GM12878 (cell line): ENCODE measurements at regions not wholly inside any gene's neighbourhood (a gene's known extent, or its start where the extent isn't known, plus 50 kb on each side); places are given as distances from the start of the nearest gene placed in this dataset.

Experiments used
- ATAC-seq: fragments of 200-7000 bp; cut with Tn5 transposase; 3 replicates; pipeline ENCODE4 v1.9.1; 2020; ENCODE audit warnings: mild to moderate bottlenecking, moderate library complexity
- BruUV-seq: library from RNA; stranded (reverse); fragments of 400-500 nt; replicated peaks from 2 replicates; lab custom pipeline; 2021; lab: Mats Ljungman, UMichigan
- CTCF ChIA-PET: fragments of 300-600 bp; sonication (Branson Sonifier 250); formaldehyde crosslinking; extraction: SDS; loops from one replicate; lab custom pipeline; 2021; ENCODE audit warnings: inconsistent platforms; lab: Yijun Ruan, JAX
- POLR2A ChIA-PET: fragments of 350-600 bp; formaldehyde crosslinking; extraction: SDS; loops from one replicate; lab custom pipeline; 2021; ENCODE audit warnings: inconsistent platforms; lab: Charles Lee
- RAD21 ChIA-PET: fragments of 300-600 bp; sonication (Branson Sonifier 250); formaldehyde crosslinking; loops from one replicate; lab custom pipeline; 2023; ENCODE audit warnings: antibody characterized with exemption; ENCODE audit not compliant: unreplicated experiment; lab: Charles Lee
- SMC1A ChIA-PET: fragments of 300-600 bp; sonication (Branson Sonifier 250); formaldehyde crosslinking; loops from one replicate; lab custom pipeline; 2023; ENCODE audit not compliant: unreplicated experiment, uncharacterized antibody; lab: Charles Lee
- DNase-seq: peaks from one replicate; pipeline ENCODE4 v3.0.0-alpha.2; 2011; ENCODE audit warnings: low read depth, low spot score
- FAIRE-seq: peaks from 3 replicates; lab custom pipeline; 2011; peaks lifted over from hg19 to GRCh38; lab: Jason Lieb, UNC
- H2AFZ ChIP-seq: 2 replicates; pipeline ENCODE4 v1.6.0; 2011; ENCODE audit warnings: low read depth, low read length, control low read depth; ENCODE audit not compliant: control insufficient read depth
- H3K27ac ChIP-seq: 2 replicates; pipeline ENCODE4 v1.5.1; 2011; ENCODE audit warnings: control low read depth; ENCODE audit not compliant: control insufficient read depth, insufficient read depth
- H3K27me3 ChIP-seq, 2 experiments: replicated peaks in 1 of 2; 2 replicates each; pipeline versions ENCODE4 v1.6.0 to v1.6.1; 2011; ENCODE audit warnings: low read length in 1 of 2; ENCODE audit not compliant: control insufficient read depth in 2 of 2, insufficient read depth in 2 of 2
- H3K36me3 ChIP-seq, 2 experiments: 2 replicates each; pipeline ENCODE4 v1.5.1; 2011; ENCODE audit warnings: low read length in 1 of 2; ENCODE audit not compliant: control insufficient read depth in 2 of 2, insufficient read depth in 2 of 2
- H3K4me1 ChIP-seq: 2 replicates; pipeline ENCODE4 v1.6.1; 2011; ENCODE audit warnings: mild to moderate bottlenecking, low read length, moderate library complexity, mixed read lengths; ENCODE audit not compliant: control insufficient read depth, insufficient read depth
- H3K4me2 ChIP-seq: 2 replicates; pipeline ENCODE4 v1.6.0; 2011; ENCODE audit warnings: control low read depth; ENCODE audit not compliant: control insufficient read depth, insufficient read depth
- H3K4me3 ChIP-seq: fragments of 200-600 bp; sonication (generic); 2 replicates; pipeline ENCODE4 v1.5.1; 2016
- H3K79me2 ChIP-seq: 2 replicates; pipeline ENCODE4 v1.6.0; 2011; ENCODE audit warnings: low read length; ENCODE audit not compliant: control insufficient read depth, insufficient read depth
- H3K9ac ChIP-seq: 2 replicates; pipeline ENCODE4 v1.8.0; 2011; ENCODE audit warnings: low read length, control low read depth, mixed read lengths; ENCODE audit not compliant: control insufficient read depth, insufficient read depth
- H3K9me3 ChIP-seq: replicated peaks from 3 replicates; pipeline ENCODE4 v1.5.1; 2011; ENCODE audit warnings: mild to moderate bottlenecking, low read length; ENCODE audit not compliant: control insufficient read depth, insufficient read depth
- H4K20me1 ChIP-seq: 2 replicates; pipeline ENCODE4 v1.6.0; 2011; ENCODE audit not compliant: control insufficient read depth, insufficient read depth
- CBX5 ChIP-seq: sonication (generic); IDR thresholded peaks from 2 replicates; pipeline ENCODE4 v1.6.1; 2016; ENCODE audit warnings: low read depth, moderate library complexity, mild to moderate bottlenecking, inconsistent platforms
- EED ChIP-seq: sonication (generic); IDR thresholded peaks from 2 replicates; pipeline ENCODE4 v1.6.1; 2016; ENCODE audit warnings: antibody characterized with exemption, low read depth
- JUNB ChIP-seq: IDR thresholded peaks from 2 replicates; pipeline ENCODE4 v1.6.1; 2016; ENCODE audit warnings: antibody characterized with exemption, mild to moderate bottlenecking
- KLF5 ChIP-seq: fragments of 450-650 bp; IDR thresholded peaks from 2 replicates; pipeline ENCODE4 v1.6.1; 2014; ENCODE audit warnings: mild to moderate bottlenecking; ENCODE audit not compliant: partially characterized antibody
- NFIC ChIP-seq: IDR thresholded peaks from 2 replicates; pipeline ENCODE4 v1.6.1; 2012; ENCODE audit warnings: low read depth, mild to moderate bottlenecking, inconsistent platforms, low read length, moderate library complexity
- RCOR1 ChIP-seq: conservative IDR thresholded peaks from 2 replicates; pipeline ENCODE4 v1.6.1; 2012; ENCODE audit warnings: low read depth, low read length, improper control_type of control experiment
- RFX5 ChIP-seq: IDR thresholded peaks from 2 replicates; pipeline ENCODE4 v1.6.1; 2011; ENCODE audit warnings: low read depth, low read length, improper control_type of control experiment
- SIN3A ChIP-seq: IDR thresholded peaks from 2 replicates; pipeline ENCODE4 v1.6.1; 2012; ENCODE audit warnings: low read depth, low read length, improper control_type of control experiment
- TCF12 ChIP-seq: IDR thresholded peaks from 2 replicates; pipeline ENCODE4 v1.6.1; 2011; ENCODE audit warnings: low read depth, mild to moderate bottlenecking, low read length
- ZNF274 ChIP-seq: IDR thresholded peaks from one replicate; pipeline ENCODE4 v1.8.0; 2011; ENCODE audit not compliant: insufficient read length, insufficient read depth
- WGBS: methylation state at CpG from one replicate; pipeline ENCODE4 v1.1.6; 2016; ENCODE audit warnings: low lambda C conversion rate; ENCODE audit not compliant: insufficient replicate concordance, insufficient coverage; ENCODE audit errors: missing lambda C conversion rate; 5-methylcytosine and 5-hydroxymethylcytosine counted together
- in situ Hi-C: fragments of 300-500 bp; cut with MboI; formaldehyde crosslinking; loops from 9 replicates; pipeline ENCODE4 v1.14.3; 2018; ENCODE audit warnings: mixed read lengths
- intact Hi-C: fragments of 100-400 bp; cut with micrococcal nuclease; formaldehyde crosslinking; loops from one replicate; pipeline ENCODE4 v1.14.2; 2022; ENCODE audit not compliant: unreplicated experiment
- TF ChIP-seq, protein P1 (sequence below), 3 experiments: IDR thresholded peaks in 2 of 3; conservative IDR thresholded peaks in 1 of 3; 2 replicates each; pipeline ENCODE4 v1.5.1; 2011; ENCODE audit warnings: low read depth in 3 of 3, low read length in 3 of 3, mild to moderate bottlenecking in 3 of 3, control low read depth in 2 of 3, moderate library complexity in 2 of 3, inconsistent platforms in 1 of 3, mixed read lengths in 1 of 3; ENCODE audit not compliant: control insufficient read depth in 2 of 3, insufficient read depth in 1 of 3; ENCODE audit errors: extremely low read depth in 1 of 3
- TF ChIP-seq, protein P2 (sequence below): IDR thresholded peaks from 2 replicates; pipeline ENCODE4 v1.6.1; 2012; ENCODE audit warnings: low read length, inconsistent platforms

DNA sequence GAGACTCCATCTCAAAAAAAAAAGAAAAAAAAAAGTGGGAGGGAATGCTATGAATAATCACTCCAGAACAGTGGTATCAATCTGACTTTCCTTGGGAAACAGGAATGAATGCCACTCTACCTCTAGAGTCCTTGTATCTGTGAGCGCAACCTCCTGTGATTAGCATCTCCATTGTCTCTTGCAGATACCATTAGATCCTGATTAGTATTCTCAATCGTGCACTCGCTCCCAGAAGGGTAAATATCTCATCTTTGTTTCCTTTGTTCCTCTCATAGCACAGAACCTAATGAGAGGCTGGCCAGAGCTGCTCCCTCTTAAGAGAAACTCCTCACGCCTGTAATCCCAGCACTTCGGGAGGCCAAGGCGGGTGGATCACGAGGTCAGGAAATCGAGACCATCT is 184.4 kb upstream of the KCNK2 start:
- POLR2A ChIA-PET, result no interaction called here
- RAD21 ChIA-PET, result no interaction called here
- DNase-seq (no peak), ATAC-seq (no peak), FAIRE-seq (no peak)
- Histone ChIP-seq H2AFZ (no peak overlapping the region), H4K20me1 (no peaks in the 10 kb centered on the region), H3K9ac (no peak overlapping the region), H3K36me3 (no peaks in the 10 kb centered on the region), H3K27ac (no peak overlapping the region), H3K4me3 (no peak overlapping the region), H3K79me2 (no peaks in the 10 kb centered on the region), H3K9me3 (no peaks in the 10 kb centered on the region), H3K4me1 (no peaks in the 10 kb centered on the region), H3K4me2 (no peak overlapping the region), H3K27me3 (no peaks in the 10 kb centered on the region)
- 44% methylated on average over 8 of the region's 8 CpGs for WGBS
- SMC1A ChIA-PET, result interaction anchor here (2.0 kb wide), 1 partner anchor 22 kb away, joined by 5 read pairs; no protein-coding TSS in a partner anchor
- intact Hi-C loops (no loop called here), in situ Hi-C loops (no loop called here)
- TF ChIP-seq RFX5, result no peak
- CTCF ChIA-PET, result no interaction called here
- no TSS peak for BruUV-seq

- intact Hi-C loops, result no loop called here
- Histone ChIP-seq H2AFZ (no peak overlapping the region), H3K27me3 (no peaks in the 10 kb centered on the region), H3K9ac (no peak overlapping the region), H3K79me2 (no peaks in the 10 kb centered on the region), H3K4me3 (no peak overlapping the region), H4K20me1 (no peaks in the 10 kb centered on the region), H3K36me3 (no peaks in the 10 kb centered on the region), H3K27ac (no peak overlapping the region), H3K4me1 (no peaks in the 10 kb centered on the region), H3K4me2 (no peak overlapping the region), H3K9me3 (no peaks in the 10 kb centered on the region)
- in situ Hi-C loops, result no loop called here
- ChIA-PET SMC1A (interaction anchor here (2.0 kb wide), 1 partner anchor 23 kb away, joined by 5 read pairs; no protein-coding TSS in a partner anchor), CTCF (no interaction called here), RAD21 (no interaction called here), POLR2A (no interaction called here)
- FAIRE-seq, result no peak
- ATAC-seq, result no peak
- no peak for DNase-seq
- no peak for TF ChIP-seq EED
- TF ChIP-seq SIN3A, result no peak
- TF ChIP-seq, protein P1, sequence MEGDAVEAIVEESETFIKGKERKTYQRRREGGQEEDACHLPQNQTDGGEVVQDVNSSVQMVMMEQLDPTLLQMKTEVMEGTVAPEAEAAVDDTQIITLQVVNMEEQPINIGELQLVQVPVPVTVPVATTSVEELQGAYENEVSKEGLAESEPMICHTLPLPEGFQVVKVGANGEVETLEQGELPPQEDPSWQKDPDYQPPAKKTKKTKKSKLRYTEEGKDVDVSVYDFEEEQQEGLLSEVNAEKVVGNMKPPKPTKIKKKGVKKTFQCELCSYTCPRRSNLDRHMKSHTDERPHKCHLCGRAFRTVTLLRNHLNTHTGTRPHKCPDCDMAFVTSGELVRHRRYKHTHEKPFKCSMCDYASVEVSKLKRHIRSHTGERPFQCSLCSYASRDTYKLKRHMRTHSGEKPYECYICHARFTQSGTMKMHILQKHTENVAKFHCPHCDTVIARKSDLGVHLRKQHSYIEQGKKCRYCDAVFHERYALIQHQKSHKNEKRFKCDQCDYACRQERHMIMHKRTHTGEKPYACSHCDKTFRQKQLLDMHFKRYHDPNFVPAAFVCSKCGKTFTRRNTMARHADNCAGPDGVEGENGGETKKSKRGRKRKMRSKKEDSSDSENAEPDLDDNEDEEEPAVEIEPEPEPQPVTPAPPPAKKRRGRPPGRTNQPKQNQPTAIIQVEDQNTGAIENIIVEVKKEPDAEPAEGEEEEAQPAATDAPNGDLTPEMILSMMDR (IDR thresholded peaks at IDR 0.05 in 2 of 3, conservative IDR thresholded peaks at IDR 0.05 in 1 of 3; ENCODE audit: control insufficient read depth in 2 of 3, extremely low read depth in 1 of 3, insufficient read depth in 1 of 3, low read depth in 3 of 3, low read length in 3 of 3), result no peak
- no peak for TF ChIP-seq TCF12
- TF ChIP-seq RCOR1, result no peak
- TF ChIP-seq, protein P2, sequence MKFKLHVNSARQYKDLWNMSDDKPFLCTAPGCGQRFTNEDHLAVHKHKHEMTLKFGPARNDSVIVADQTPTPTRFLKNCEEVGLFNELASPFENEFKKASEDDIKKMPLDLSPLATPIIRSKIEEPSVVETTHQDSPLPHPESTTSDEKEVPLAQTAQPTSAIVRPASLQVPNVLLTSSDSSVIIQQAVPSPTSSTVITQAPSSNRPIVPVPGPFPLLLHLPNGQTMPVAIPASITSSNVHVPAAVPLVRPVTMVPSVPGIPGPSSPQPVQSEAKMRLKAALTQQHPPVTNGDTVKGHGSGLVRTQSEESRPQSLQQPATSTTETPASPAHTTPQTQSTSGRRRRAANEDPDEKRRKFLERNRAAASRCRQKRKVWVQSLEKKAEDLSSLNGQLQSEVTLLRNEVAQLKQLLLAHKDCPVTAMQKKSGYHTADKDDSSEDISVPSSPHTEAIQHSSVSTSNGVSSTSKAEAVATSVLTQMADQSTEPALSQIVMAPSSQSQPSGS, result no peak
- no peak for TF ChIP-seq CBX5
- TF ChIP-seq NFIC, result no peak
- no peak for TF ChIP-seq KLF5
- TF ChIP-seq ZNF274, result no peak
- no peak for TF ChIP-seq JUNB
- 50% methylated on average over 1 of the region's 3 CpGs for WGBS
- BruUV-seq, result no TSS peak
These were observed 183.8 kb upstream of the KCNK2 start for GRCh38 chr1:214898718-214899117.
